ENCODE measurements at regions not wholly inside any gene's neighbourhood (a gene's known extent, or its start where the extent isn't known, plus 50 kb on each side); places are given as distances from the start of the nearest gene placed in this dataset.

- no peak overlapping the region for H3K27ac ChIP-seq
- TF ChIP-seq ZFX (IDR thresholded peaks at IDR 0.05) = no peak
- TF ChIP-seq, protein P1, sequence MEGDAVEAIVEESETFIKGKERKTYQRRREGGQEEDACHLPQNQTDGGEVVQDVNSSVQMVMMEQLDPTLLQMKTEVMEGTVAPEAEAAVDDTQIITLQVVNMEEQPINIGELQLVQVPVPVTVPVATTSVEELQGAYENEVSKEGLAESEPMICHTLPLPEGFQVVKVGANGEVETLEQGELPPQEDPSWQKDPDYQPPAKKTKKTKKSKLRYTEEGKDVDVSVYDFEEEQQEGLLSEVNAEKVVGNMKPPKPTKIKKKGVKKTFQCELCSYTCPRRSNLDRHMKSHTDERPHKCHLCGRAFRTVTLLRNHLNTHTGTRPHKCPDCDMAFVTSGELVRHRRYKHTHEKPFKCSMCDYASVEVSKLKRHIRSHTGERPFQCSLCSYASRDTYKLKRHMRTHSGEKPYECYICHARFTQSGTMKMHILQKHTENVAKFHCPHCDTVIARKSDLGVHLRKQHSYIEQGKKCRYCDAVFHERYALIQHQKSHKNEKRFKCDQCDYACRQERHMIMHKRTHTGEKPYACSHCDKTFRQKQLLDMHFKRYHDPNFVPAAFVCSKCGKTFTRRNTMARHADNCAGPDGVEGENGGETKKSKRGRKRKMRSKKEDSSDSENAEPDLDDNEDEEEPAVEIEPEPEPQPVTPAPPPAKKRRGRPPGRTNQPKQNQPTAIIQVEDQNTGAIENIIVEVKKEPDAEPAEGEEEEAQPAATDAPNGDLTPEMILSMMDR (conservative IDR thresholded peaks at IDR 0.05) = no peak
These were observed 139.8 kb downstream of the PHETA1 start for GRCh38 chr12:111228916-111229666.

DNA sequence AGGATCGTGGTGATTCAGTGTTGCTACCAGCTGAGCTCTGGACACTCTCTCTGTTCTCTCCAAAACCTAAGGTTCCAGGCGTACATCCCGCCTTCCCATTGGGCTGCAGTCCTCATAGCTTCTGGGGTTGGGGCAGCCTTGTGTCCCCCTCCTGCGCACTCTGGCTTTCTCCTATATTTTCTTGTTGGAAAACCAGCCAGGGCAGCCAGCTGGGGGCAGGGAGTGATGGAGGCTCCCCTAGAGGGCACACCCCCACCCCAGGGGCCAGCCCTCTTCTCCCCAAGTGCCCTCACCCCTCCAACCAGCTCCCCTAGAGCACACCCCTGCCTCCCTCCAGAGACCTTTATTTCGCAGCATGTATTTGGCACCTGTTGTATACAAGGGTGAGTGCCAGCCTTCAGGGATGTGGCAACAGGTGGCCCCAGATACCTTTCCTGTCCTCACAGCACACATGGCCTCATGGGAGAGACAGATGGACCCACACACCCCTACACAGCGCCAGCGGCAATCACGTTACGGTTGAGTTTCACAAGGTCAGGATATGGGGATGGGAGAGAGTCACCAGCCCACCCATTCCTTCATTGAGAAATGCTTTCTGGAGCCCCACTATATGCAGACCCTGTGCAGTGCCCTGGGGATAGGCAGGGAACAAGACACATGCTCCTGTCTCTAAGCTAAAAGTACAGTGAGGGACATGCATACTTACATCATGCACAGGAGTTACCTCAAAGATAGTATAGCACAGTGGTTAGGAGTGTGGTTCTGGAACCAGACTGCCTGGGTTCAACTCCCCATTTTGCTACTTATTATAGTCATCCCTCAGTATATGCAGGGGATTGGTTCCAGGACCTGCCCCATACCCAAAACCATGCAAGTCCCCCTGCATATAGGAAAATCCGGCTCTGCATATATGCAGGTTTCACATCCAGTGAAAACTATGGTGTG, 141.1 kb downstream of the PHETA1 start:
- TF ChIP-seq ZFX (IDR thresholded peaks at IDR 0.05) = no peak
- TF ChIP-seq, protein P1 (conservative IDR thresholded peaks at IDR 0.05) = no peak
- no peak overlapping the region for H3K27ac ChIP-seq

GRCh38 chr12:111226680-111227079, 142.2 kb downstream of the PHETA1 start:
- H3K27ac ChIP-seq = no peak overlapping the region

DNA sequence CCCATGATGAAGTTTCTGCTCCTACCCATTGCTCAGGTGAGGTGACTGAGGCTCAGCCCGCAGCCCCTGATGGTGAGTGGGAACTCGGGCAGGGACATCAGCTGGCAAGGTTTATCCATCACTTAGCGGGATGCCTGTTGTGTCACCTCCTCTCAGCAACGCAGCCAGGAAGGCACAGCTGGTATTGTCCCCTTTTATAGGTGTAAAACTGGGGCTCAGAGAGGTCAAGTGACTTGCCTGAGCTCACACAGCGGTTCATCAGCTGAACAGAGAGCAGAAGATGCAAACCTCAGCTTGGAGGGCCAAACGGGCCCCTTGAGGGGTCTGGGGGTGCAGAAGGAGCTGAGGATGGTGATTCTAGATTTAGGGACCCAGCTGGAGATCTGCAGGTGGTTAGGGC, 143.6 kb downstream of the PHETA1 start:
- TF ChIP-seq, protein P1 (conservative IDR thresholded peaks at IDR 0.05) = no peak
- TF ChIP-seq ZFX (IDR thresholded peaks at IDR 0.05) = no peak
- no peak overlapping the region for H3K27ac ChIP-seq

More at GRCh38 chr12:111226680-111227079, 142.2 kb downstream of the PHETA1 start:
- TF ChIP-seq ZFX (IDR thresholded peaks at IDR 0.05) = no peak
- TF ChIP-seq, protein P1 (conservative IDR thresholded peaks at IDR 0.05) = no peak

- no peak overlapping the region for H3K27ac ChIP-seq
- no peak for TF ChIP-seq ZFX (IDR thresholded peaks at IDR 0.05)
- TF ChIP-seq, protein P1 (conservative IDR thresholded peaks at IDR 0.05) = no peak
These were observed 144.5 kb downstream of the PHETA1 start for GRCh38 chr12:111224186-111225066.

DNA sequence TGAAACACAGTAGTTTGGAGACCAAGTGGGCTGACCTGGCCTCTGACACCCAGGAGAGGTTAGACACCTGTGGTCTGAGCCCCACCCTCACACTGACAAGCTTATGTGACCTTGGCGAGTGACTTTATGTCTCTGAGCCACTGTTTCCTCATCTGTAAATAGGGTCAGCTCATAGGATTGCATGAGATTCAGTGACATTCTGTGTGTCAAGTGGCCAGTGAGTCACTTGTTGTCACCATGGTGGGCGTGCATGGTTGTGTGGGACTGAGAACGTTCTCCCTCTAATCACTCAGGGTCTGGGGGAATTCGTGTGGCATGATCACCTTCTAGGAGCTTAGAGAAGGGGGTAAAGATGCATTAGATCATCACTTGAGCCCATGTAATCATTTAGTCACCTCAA, 146.4 kb downstream of the PHETA1 start:
- TF ChIP-seq ZFX (IDR thresholded peaks at IDR 0.05) = no peak
- TF ChIP-seq, protein P1 (conservative IDR thresholded peaks at IDR 0.05) = no peak

More for the DNA sequence above, 146.4 kb downstream of the PHETA1 start:
- H3K27ac ChIP-seq = no peak overlapping the region
